ENCODE measurements at regions not wholly inside any gene's neighbourhood (a gene's known extent, or its start where the extent isn't known, plus 50 kb on each side); places are given as distances from the start of the nearest gene placed in this dataset.

GRCh38 chr6:27593861-27594260 lies 121.0 kb upstream of the ZNF184 start:
- BruUV-seq (replicated peaks): no TSS peak

GRCh38 chr6:27593200-27593818 lies 120.4 kb upstream of the ZNF184 start:
- Histone ChIP-seq H3K36me3 (ENCODE audit: low read depth, low read length) (no peaks in the 10 kb centered on the region), H3K4me1 (ENCODE audit: insufficient read depth, low read length) (no peaks in the 10 kb centered on the region), H3K9me3 (ENCODE audit: low read length) (no peaks in the 10 kb centered on the region), H3K9me2 (replicated peaks; ENCODE audit: low read length) (no peaks in the 10 kb centered on the region), H3F3A (ENCODE audit: low read length, unreplicated experiment) (no peaks in the 10 kb centered on the region), H3K27me3 (ENCODE audit: low read length) (no peaks in the 10 kb centered on the region), H3K9ac (ENCODE audit: low read length) (no peak overlapping the region), H4K20me1 (ENCODE audit: low read length) (no peaks in the 10 kb centered on the region), H3K4me2 (ENCODE audit: low read length) (peak overlapping the region; percentile 55; the same call in 1 of the 2 replicates), H3K79me2 (ENCODE audit: low read length) (no peaks in the 10 kb centered on the region), H2AFZ (ENCODE audit: low read length) (no peak overlapping the region), H3K27ac (ENCODE audit: low read length) (no peak overlapping the region), H3K4me3 (ENCODE audit: low read length) (no peak overlapping the region)
- TF ChIP-seq CTCF (conservative IDR thresholded peaks at IDR 0.05; ENCODE audit: low read depth, low read length) (no peak), EZH2phosphoT487 (IDR thresholded peaks at IDR 0.05; ENCODE audit: borderline replicate concordance, low read length) (no peak), EZH2 (IDR thresholded peaks at IDR 0.05; ENCODE audit: low read length, unreplicated experiment) (no peak)
- no peak for ATAC-seq
- CTCF ChIA-PET: no interaction called here
- BruUV-seq (replicated peaks): no TSS peak
- POLR2A ChIA-PET (ENCODE audit: unreplicated experiment): no interaction called here
- intact Hi-C loops (cut with micrococcal nuclease): no loop called here
- DNase-seq: no peak

More at GRCh38 chr6:27593861-27594260, 121.0 kb upstream of the ZNF184 start:
- no peak for TF ChIP-seq CTCF (conservative IDR thresholded peaks at IDR 0.05; ENCODE audit: low read depth, low read length)
- no peak for TF ChIP-seq EZH2phosphoT487 (IDR thresholded peaks at IDR 0.05; ENCODE audit: borderline replicate concordance, low read length)
- TF ChIP-seq EZH2 (IDR thresholded peaks at IDR 0.05; ENCODE audit: low read length, unreplicated experiment): no peak
- no peaks in the 10 kb centered on the region for H3K36me3 ChIP-seq (ENCODE audit: low read depth, low read length)
- H2AFZ ChIP-seq (ENCODE audit: low read length): 0 out of 2 replicates have a peak overlapping the region, but pooled peaks have one; percentile 14
- intact Hi-C loops (cut with micrococcal nuclease): no loop called here
- ATAC-seq (no peak), DNase-seq (no peak)
- no peaks in the 10 kb centered on the region for H3F3A ChIP-seq (ENCODE audit: low read length, unreplicated experiment)
- no peaks in the 10 kb centered on the region for H3K27me3 ChIP-seq (ENCODE audit: low read length)
- H3K9me2 ChIP-seq (replicated peaks; ENCODE audit: low read length): no peaks in the 10 kb centered on the region
- ChIA-PET POLR2A (ENCODE audit: unreplicated experiment) (interaction anchor here (0.6 kb wide), 1 partner anchor 15 kb away, joined by 6 read pairs; no protein-coding TSS in a partner anchor), CTCF (no interaction called here)
- H3K9me3 ChIP-seq (ENCODE audit: low read length): no peaks in the 10 kb centered on the region
- no peaks in the 10 kb centered on the region for H3K4me1 ChIP-seq (ENCODE audit: insufficient read depth, low read length)
- no peak overlapping the region for H3K9ac ChIP-seq (ENCODE audit: low read length)
- no peaks in the 10 kb centered on the region for H3K79me2 ChIP-seq (ENCODE audit: low read length)
- H3K27ac ChIP-seq (ENCODE audit: low read length): no peak overlapping the region
- no peaks in the 10 kb centered on the region for H4K20me1 ChIP-seq (ENCODE audit: low read length)
- H3K4me2 ChIP-seq (ENCODE audit: low read length): peak overlapping the region; percentile 36; the same call in 1 of the 2 replicates
- H3K4me3 ChIP-seq (ENCODE audit: low read length): no peak overlapping the region

- H3K9ac ChIP-seq (ENCODE audit: low read length): no peak overlapping the region
- POLR2A ChIA-PET (ENCODE audit: unreplicated experiment): no interaction called here
- TF ChIP-seq CTCF (conservative IDR thresholded peaks at IDR 0.05; ENCODE audit: low read depth, low read length): no peak
- no peak for TF ChIP-seq EZH2 (IDR thresholded peaks at IDR 0.05; ENCODE audit: low read length, unreplicated experiment)
- no peak for TF ChIP-seq EZH2phosphoT487 (IDR thresholded peaks at IDR 0.05; ENCODE audit: borderline replicate concordance, low read length)
- CTCF ChIA-PET: no interaction called here
- H3K9me2 ChIP-seq (replicated peaks; ENCODE audit: low read length): no peaks in the 10 kb centered on the region
- H3K4me3 ChIP-seq (ENCODE audit: low read length): peak overlapping the region; percentile 34; the same call in 1 of the 2 replicates
- ATAC-seq (peak; percentile 96), DNase-seq (peak; percentile 76)
- no TSS peak for BruUV-seq (replicated peaks)
- no peaks in the 10 kb centered on the region for H4K20me1 ChIP-seq (ENCODE audit: low read length)
- intact Hi-C loops (cut with micrococcal nuclease): no loop called here
- no peaks in the 10 kb centered on the region for H3K9me3 ChIP-seq (ENCODE audit: low read length)
- no peaks in the 10 kb centered on the region for H3K27me3 ChIP-seq (ENCODE audit: low read length)
- H3K4me2 ChIP-seq (ENCODE audit: low read length): peak overlapping the region; percentile 55
- H3K27ac ChIP-seq (ENCODE audit: low read length): no peak overlapping the region
- no peaks in the 10 kb centered on the region for H3K4me1 ChIP-seq (ENCODE audit: insufficient read depth, low read length)
- no peaks in the 10 kb centered on the region for H3K79me2 ChIP-seq (ENCODE audit: low read length)
- no peaks in the 10 kb centered on the region for H3K36me3 ChIP-seq (ENCODE audit: low read depth, low read length)
- no peaks in the 10 kb centered on the region for H3F3A ChIP-seq (ENCODE audit: low read length, unreplicated experiment)
- H2AFZ ChIP-seq (ENCODE audit: low read length): peak overlapping the region; percentile 15; the same call in 1 of the 2 replicates
Observed at GRCh38 chr6:27592481-27593199, 119.7 kb upstream of the ZNF184 start.

All from PC-3 (cell line).